PFSK-1 (cell line): ENCODE measurements at regions not wholly inside any gene's neighbourhood (a gene's known extent, or its start where the extent isn't known, plus 50 kb on each side); places are given as distances from the start of the nearest gene placed in this dataset.

Experiments
- FOXP2 ChIP-seq: optimal IDR thresholded peaks from 2 replicates; pipeline ENCODE3; 2011; ENCODE audit warnings: borderline replicate concordance, control low read depth, inconsistent platforms; ENCODE audit not compliant: insufficient read depth; ENCODE audit errors: extremely low read length, extremely low read depth
- POLR2AphosphoS5 ChIP-seq: IDR thresholded peaks from 2 replicates; pipeline ENCODE4 v1.6.1; 2012; ENCODE audit warnings: low read depth, mild to moderate bottlenecking, control low read depth, low read length, moderate library complexity
- SIN3A ChIP-seq: IDR thresholded peaks from 2 replicates; pipeline ENCODE4 v1.6.1; 2012; ENCODE audit warnings: mild to moderate bottlenecking, low read length, moderate library complexity, borderline replicate concordance; ENCODE audit not compliant: insufficient read depth
- TAF1 ChIP-seq: IDR thresholded peaks from 2 replicates; pipeline ENCODE4 v1.6.1; 2012; ENCODE audit warnings: low read length, control low read depth, borderline replicate concordance; ENCODE audit not compliant: insufficient read depth
- TF ChIP-seq, protein P1 (sequence below), 2 experiments: IDR thresholded peaks; 2 replicates each; pipeline versions ENCODE4 v1.6.1 to v1.8.0; 2011 to 2012; ENCODE audit warnings: low read depth in 2 of 2, low read length in 2 of 2, control low read depth in 1 of 2, inconsistent platforms in 1 of 2, mild to moderate bottlenecking in 1 of 2, moderate library complexity in 1 of 2; ENCODE audit not compliant: insufficient read depth in 1 of 2

DNA sequence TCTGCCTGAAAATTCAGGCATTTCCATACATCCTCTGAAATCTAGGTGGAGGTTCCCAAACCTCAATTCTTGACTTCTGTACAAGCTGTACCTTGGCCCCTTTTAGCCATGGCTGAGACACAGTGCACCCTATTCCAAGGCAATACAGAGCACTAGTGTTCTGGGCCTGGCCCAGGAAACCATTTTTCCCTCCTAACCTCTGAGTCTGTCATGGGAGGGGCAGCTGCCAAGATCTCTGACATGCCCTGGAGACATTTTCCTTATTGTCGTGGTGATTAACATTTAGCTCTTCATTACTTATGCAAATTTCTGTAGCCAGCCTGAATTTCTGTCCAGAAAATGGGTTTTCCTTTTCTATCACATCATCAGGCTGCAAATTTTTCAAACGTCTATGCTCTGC lies 248.0 kb upstream of the RGS18 start:
- TF ChIP-seq FOXP2 (no peak), POLR2AphosphoS5 (no peak), TAF1 (no peak), SIN3A (no peak)
- TF ChIP-seq, protein P1, sequence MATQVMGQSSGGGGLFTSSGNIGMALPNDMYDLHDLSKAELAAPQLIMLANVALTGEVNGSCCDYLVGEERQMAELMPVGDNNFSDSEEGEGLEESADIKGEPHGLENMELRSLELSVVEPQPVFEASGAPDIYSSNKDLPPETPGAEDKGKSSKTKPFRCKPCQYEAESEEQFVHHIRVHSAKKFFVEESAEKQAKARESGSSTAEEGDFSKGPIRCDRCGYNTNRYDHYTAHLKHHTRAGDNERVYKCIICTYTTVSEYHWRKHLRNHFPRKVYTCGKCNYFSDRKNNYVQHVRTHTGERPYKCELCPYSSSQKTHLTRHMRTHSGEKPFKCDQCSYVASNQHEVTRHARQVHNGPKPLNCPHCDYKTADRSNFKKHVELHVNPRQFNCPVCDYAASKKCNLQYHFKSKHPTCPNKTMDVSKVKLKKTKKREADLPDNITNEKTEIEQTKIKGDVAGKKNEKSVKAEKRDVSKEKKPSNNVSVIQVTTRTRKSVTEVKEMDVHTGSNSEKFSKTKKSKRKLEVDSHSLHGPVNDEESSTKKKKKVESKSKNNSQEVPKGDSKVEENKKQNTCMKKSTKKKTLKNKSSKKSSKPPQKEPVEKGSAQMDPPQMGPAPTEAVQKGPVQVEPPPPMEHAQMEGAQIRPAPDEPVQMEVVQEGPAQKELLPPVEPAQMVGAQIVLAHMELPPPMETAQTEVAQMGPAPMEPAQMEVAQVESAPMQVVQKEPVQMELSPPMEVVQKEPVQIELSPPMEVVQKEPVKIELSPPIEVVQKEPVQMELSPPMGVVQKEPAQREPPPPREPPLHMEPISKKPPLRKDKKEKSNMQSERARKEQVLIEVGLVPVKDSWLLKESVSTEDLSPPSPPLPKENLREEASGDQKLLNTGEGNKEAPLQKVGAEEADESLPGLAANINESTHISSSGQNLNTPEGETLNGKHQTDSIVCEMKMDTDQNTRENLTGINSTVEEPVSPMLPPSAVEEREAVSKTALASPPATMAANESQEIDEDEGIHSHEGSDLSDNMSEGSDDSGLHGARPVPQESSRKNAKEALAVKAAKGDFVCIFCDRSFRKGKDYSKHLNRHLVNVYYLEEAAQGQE (IDR thresholded peaks at IDR 0.05; ENCODE audit: insufficient read depth in 1 of 2, low read depth in 2 of 2, low read length in 2 of 2), result no peak

DNA sequence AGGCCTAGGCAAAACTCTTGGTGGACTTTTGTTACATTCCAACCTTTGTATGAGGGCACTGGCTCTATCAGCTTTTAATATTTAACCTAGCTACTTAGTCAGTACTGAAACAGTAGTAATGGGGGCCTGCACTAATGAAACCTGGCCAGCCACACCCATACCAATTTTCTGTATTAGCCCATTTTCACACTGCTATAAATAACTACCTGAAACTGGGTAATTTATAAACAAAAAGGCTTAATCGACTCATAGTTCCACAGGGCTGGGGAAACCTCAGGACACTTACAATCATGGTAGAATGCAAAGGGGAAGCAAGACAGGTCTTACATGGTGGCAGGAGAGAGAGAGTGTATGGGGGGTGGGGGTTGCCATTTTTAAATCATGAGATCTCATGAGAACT lies 245.7 kb upstream of the RGS18 start:
- TF ChIP-seq POLR2AphosphoS5, result no peak
- TF ChIP-seq TAF1, result no peak
- TF ChIP-seq, protein P1 (IDR thresholded peaks at IDR 0.05; ENCODE audit: insufficient read depth in 1 of 2, low read depth in 2 of 2, low read length in 2 of 2), result no peak
- TF ChIP-seq SIN3A, result no peak
- TF ChIP-seq FOXP2, result no peak

DNA sequence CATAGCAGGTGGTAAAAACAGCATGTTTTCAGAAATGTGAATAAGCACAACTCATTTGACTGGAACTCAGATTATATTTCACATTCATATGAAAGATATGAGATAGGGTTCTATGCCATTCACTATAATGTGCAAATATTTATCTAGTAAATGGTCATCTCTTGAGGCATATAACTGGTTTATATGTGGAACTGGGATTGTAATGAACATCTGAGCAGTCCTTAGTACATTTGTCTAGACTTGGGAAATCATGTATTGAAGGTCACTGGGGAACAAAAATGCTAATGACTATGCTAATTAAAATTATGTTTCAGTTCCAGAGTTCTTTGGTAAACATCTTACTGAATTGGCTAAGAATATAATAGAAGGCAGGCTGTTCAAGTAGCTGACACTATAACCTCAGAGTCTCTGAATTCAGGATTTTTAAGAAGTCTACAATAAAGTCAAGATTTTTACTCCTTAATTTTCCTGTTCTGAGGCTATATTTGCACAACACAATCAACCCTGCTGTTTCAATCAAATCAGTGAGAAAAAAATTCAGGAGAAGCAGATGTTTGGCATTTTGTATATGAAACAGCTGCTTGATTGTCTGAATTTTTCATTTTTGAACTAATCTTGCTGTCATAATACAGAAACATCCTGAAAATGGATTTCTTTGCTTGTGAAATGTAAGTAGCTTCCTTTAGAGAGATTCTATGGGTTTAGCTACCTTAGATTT lies 244.8 kb upstream of the RGS18 start:
- TF ChIP-seq, protein P1 (IDR thresholded peaks at IDR 0.05; ENCODE audit: insufficient read depth in 1 of 2, low read depth in 2 of 2, low read length in 2 of 2), result no peak
- no peak for TF ChIP-seq TAF1
- no peak for TF ChIP-seq FOXP2
- no peak for TF ChIP-seq POLR2AphosphoS5
- TF ChIP-seq SIN3A, result no peak

DNA sequence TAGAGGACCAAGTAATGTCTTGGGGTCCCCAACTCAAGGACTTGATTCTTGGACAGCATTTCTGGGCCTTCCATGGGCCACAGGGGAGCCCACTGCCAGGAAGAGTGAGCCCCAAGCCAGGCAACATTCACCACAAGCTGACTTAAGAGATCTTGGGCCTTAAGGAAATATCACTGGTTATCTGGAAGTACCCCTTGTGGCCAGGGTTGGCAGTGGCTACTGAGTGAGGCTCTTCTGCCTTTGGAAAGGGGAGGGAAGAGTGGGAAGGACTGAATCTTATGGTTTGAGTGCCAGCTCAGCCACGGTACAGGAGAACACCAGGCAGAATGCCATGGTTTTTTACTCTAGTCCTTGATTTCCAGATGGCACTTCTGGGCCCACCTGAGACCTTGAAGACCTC lies 228.9 kb upstream of the RGS18 start:
- no peak for TF ChIP-seq TAF1
- TF ChIP-seq, protein P1 (IDR thresholded peaks at IDR 0.05; ENCODE audit: insufficient read depth in 1 of 2, low read depth in 2 of 2, low read length in 2 of 2), result no peak

DNA sequence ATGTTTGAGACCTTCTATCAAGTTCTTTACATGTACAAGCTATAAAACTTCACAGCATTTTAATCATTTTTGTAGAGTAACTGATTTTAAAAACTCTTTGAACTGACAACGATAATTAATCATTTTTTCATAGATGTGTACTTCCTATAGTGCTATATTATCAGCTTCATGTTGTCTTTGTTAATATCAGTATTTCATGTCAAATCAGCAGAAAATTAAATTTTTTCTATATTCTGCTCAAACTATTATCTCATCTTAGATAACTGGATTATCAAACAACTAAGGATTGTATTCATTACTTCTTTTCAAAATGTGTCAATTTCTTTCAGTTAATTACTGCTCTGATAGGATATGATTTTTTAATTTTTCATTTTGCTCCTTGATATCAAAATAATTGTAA lies 214.6 kb upstream of the RGS18 start:
- TF ChIP-seq FOXP2, result no peak
- no peak for TF ChIP-seq TAF1
- TF ChIP-seq POLR2AphosphoS5, result no peak
- TF ChIP-seq, protein P1 (IDR thresholded peaks at IDR 0.05; ENCODE audit: insufficient read depth in 1 of 2, low read depth in 2 of 2, low read length in 2 of 2), result no peak
- no peak for TF ChIP-seq SIN3A
